ENCODE measurements at regions not wholly inside any gene's neighbourhood (a gene's known extent, or its start where the extent isn't known, plus 50 kb on each side); places are given as distances from the start of the nearest gene placed in this dataset.

DNA sequence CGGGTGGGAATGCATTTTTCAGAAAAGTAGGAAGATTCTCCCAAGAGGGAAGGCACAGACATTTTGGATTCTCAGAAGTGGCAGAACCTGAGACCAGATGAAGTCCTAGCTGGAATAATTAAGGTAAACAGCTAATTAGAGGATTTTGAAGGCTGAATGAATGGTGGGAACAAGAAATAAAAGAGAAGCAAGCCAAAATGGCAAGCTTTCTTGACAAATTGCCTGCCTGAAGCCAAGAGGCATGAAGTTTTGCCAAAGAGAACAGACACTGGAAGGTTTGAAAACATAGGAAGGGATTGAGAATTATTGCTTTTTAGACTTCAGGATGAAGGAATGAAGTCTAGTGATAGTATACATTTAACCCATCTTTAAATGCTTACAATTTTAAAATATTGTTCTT, 115.0 kb upstream of the SEM1 start:
- Histone ChIP-seq H3K36me3 (ENCODE audit: control insufficient read depth in 1 of 2, insufficient read depth in 2 of 2, low read length in 2 of 2) (no peaks in the 10 kb centered on the region), H2BK5ac (ENCODE audit: low read depth, low read length, poor library complexity) (no peak overlapping the region), H3K4me2 (ENCODE audit: low read length) (no peak overlapping the region), H2AK5ac (ENCODE audit: low read length) (no peak overlapping the region), H3K79me2 (ENCODE audit: control insufficient read depth, insufficient read depth, low read length, poor library complexity) (no peaks in the 10 kb centered on the region), H3K23ac (ENCODE audit: low read length) (no peak overlapping the region), H2BK12ac (ENCODE audit: low read length) (no peak overlapping the region), H3K9ac (ENCODE audit: low read length) (no peak overlapping the region), H3K18ac (ENCODE audit: low read length) (no peak overlapping the region), H3K4me3 (ENCODE audit: low read depth, low read length) (no peak overlapping the region), H2AFZ (ENCODE audit: insufficient read depth, low read length, poor library complexity) (no peak overlapping the region), H3K9me3 (ENCODE audit: insufficient read depth, low read depth, low read length) (no peaks in the 10 kb centered on the region), H4K12ac (ENCODE audit: low read depth, low read length) (no peak overlapping the region), H2BK120ac (ENCODE audit: insufficient read depth, low read length, poor library complexity) (no peak overlapping the region), H4K91ac (ENCODE audit: low read depth, low read length) (no peak overlapping the region), H3K14ac (ENCODE audit: low read length) (no peak overlapping the region), H3K4ac (ENCODE audit: low read depth, low read length) (no peak overlapping the region), H3K27ac (ENCODE audit: low read depth, low read length) (no peak overlapping the region), H3K4me1 (ENCODE audit: control insufficient read depth in 1 of 2, insufficient read depth in 2 of 2, low read length in 2 of 2) (no peaks in the 10 kb centered on the region), H4K8ac (ENCODE audit: low read depth, low read length) (no peak overlapping the region), H3K27me3 (ENCODE audit: insufficient read depth, low read length) (no peaks in the 10 kb centered on the region), H3K79me1 (ENCODE audit: low read length) (no peaks in the 10 kb centered on the region)
- no CpG with 5 or more reads among the region's 1 CpG for WGBS (ENCODE audit: extremely low coverage, insufficient coverage, insufficient read length)
- no peak for DNase-seq

DNA sequence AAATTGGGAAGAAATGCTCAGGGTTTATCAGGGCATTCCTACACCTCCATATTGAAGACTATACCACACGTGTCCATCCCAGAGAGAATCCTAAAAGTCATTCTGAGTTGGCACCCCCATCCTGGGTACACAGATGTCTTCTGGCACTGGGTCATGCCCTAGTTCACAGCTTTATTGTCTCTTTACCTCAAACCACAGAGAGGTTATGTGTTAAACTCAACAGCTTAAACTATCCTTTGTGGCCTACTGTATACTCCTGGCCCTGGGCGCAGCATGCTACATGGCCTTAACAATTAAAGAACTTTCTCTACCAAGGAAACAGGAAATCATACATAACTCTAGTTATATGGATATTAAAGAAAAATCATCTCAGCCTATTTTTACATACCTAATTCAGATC, 115.6 kb upstream of the SEM1 start:
- Histone ChIP-seq H3K4me3 (ENCODE audit: low read depth, low read length) (no peak overlapping the region), H2BK5ac (ENCODE audit: low read depth, low read length, poor library complexity) (no peak overlapping the region), H4K12ac (ENCODE audit: low read depth, low read length) (no peak overlapping the region), H3K4me1 (ENCODE audit: control insufficient read depth in 1 of 2, insufficient read depth in 2 of 2, low read length in 2 of 2) (no peaks in the 10 kb centered on the region), H2BK12ac (ENCODE audit: low read length) (no peak overlapping the region), H3K23ac (ENCODE audit: low read length) (no peak overlapping the region), H4K91ac (ENCODE audit: low read depth, low read length) (no peak overlapping the region), H3K36me3 (ENCODE audit: control insufficient read depth in 1 of 2, insufficient read depth in 2 of 2, low read length in 2 of 2) (no peaks in the 10 kb centered on the region), H2AK5ac (ENCODE audit: low read length) (no peak overlapping the region), H3K79me1 (ENCODE audit: low read length) (no peaks in the 10 kb centered on the region), H3K9ac (ENCODE audit: low read length) (no peak overlapping the region), H2AFZ (ENCODE audit: insufficient read depth, low read length, poor library complexity) (no peak overlapping the region), H3K79me2 (ENCODE audit: control insufficient read depth, insufficient read depth, low read length, poor library complexity) (no peaks in the 10 kb centered on the region), H4K8ac (ENCODE audit: low read depth, low read length) (no peak overlapping the region), H3K9me3 (ENCODE audit: insufficient read depth, low read depth, low read length) (no peaks in the 10 kb centered on the region), H3K4ac (ENCODE audit: low read depth, low read length) (no peak overlapping the region), H3K27me3 (ENCODE audit: insufficient read depth, low read length) (no peaks in the 10 kb centered on the region), H3K4me2 (ENCODE audit: low read length) (no peak overlapping the region), H3K27ac (ENCODE audit: low read depth, low read length) (no peak overlapping the region), H2BK120ac (ENCODE audit: insufficient read depth, low read length, poor library complexity) (no peak overlapping the region), H3K18ac (ENCODE audit: low read length) (no peak overlapping the region), H3K14ac (ENCODE audit: low read length) (no peak overlapping the region)
- WGBS (ENCODE audit: extremely low coverage, insufficient coverage, insufficient read length): no CpG with 5 or more reads among the region's 2 CpGs
- DNase-seq: no peak

DNA sequence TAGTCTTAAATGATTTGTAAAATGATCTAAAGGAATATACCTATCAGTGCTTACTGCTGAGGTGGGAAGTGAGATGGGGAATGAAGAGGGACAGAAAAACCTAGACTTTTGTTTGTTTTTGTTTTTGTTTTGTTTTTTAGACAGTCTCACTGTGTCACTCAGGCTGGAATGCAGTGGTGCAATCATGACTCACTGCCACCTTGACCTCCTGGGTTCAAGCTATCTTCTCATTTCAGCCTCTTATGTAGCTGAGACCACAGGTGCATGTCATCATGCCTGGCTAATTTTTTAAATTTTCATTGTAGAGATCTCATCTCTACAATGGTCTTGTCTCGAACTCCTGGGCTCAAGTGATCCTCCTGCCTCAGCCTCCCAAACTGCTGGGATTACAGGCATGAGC, 116.4 kb upstream of the SEM1 start:
- Histone ChIP-seq H3K36me3 (ENCODE audit: control insufficient read depth in 1 of 2, insufficient read depth in 2 of 2, low read length in 2 of 2) (no peaks in the 10 kb centered on the region), H3K23ac (ENCODE audit: low read length) (no peak overlapping the region), H3K18ac (ENCODE audit: low read length) (no peak overlapping the region), H4K12ac (ENCODE audit: low read depth, low read length) (no peak overlapping the region), H2BK12ac (ENCODE audit: low read length) (no peak overlapping the region), H3K79me1 (ENCODE audit: low read length) (no peaks in the 10 kb centered on the region), H3K27ac (ENCODE audit: low read depth, low read length) (no peak overlapping the region), H3K4ac (ENCODE audit: low read depth, low read length) (no peak overlapping the region), H4K91ac (ENCODE audit: low read depth, low read length) (no peak overlapping the region), H2AK5ac (ENCODE audit: low read length) (no peak overlapping the region), H3K4me3 (ENCODE audit: low read depth, low read length) (no peak overlapping the region), H2BK120ac (ENCODE audit: insufficient read depth, low read length, poor library complexity) (no peak overlapping the region), H3K14ac (ENCODE audit: low read length) (no peak overlapping the region), H3K9ac (ENCODE audit: low read length) (no peak overlapping the region), H3K27me3 (ENCODE audit: insufficient read depth, low read length) (no peaks in the 10 kb centered on the region), H3K9me3 (ENCODE audit: insufficient read depth, low read depth, low read length) (no peaks in the 10 kb centered on the region), H3K79me2 (ENCODE audit: control insufficient read depth, insufficient read depth, low read length, poor library complexity) (no peaks in the 10 kb centered on the region), H2AFZ (ENCODE audit: insufficient read depth, low read length, poor library complexity) (no peak overlapping the region), H3K4me1 (ENCODE audit: control insufficient read depth in 1 of 2, insufficient read depth in 2 of 2, low read length in 2 of 2) (no peaks in the 10 kb centered on the region), H3K4me2 (ENCODE audit: low read length) (no peak overlapping the region), H4K8ac (ENCODE audit: low read depth, low read length) (no peak overlapping the region), H2BK5ac (ENCODE audit: low read depth, low read length, poor library complexity) (no peak overlapping the region)
- no CpG with 5 or more reads among the region's 1 CpG for WGBS (ENCODE audit: extremely low coverage, insufficient coverage, insufficient read length)
- DNase-seq: peak; percentile 86 to 95

DNA sequence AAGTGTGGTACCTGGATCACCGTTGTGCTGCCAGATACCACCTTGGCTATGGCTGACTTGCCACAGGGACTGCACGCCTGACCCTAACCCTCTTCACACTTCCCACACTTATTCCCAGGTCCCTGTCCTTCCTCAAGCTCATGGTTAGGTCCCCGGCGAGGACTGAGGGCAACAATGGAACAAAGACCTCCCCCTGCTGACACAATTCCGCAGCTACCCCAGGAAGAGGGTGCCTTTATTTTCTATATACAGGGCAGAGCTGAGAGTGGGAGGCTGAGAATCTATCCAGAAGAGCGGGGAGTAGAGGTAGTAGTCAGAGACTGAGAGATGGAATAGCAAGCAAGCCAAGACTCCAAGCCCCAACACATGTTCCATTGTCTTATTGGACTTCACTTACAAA, 118.1 kb upstream of the SEM1 start:
- Histone ChIP-seq H2BK120ac (ENCODE audit: insufficient read depth, low read length, poor library complexity) (no peak overlapping the region), H4K8ac (ENCODE audit: low read depth, low read length) (no peak overlapping the region), H2AK5ac (ENCODE audit: low read length) (no peak overlapping the region), H3K4me2 (ENCODE audit: low read length) (no peak overlapping the region), H3K4ac (ENCODE audit: low read depth, low read length) (no peak overlapping the region), H3K27ac (ENCODE audit: low read depth, low read length) (no peak overlapping the region), H3K23ac (ENCODE audit: low read length) (no peak overlapping the region), H3K36me3 (ENCODE audit: control insufficient read depth in 1 of 2, insufficient read depth in 2 of 2, low read length in 2 of 2) (no peaks in the 10 kb centered on the region), H3K4me1 (ENCODE audit: control insufficient read depth in 1 of 2, insufficient read depth in 2 of 2, low read length in 2 of 2) (no peaks in the 10 kb centered on the region), H3K79me1 (ENCODE audit: low read length) (no peaks in the 10 kb centered on the region), H3K79me2 (ENCODE audit: control insufficient read depth, insufficient read depth, low read length, poor library complexity) (no peaks in the 10 kb centered on the region), H3K14ac (ENCODE audit: low read length) (no peak overlapping the region), H4K12ac (ENCODE audit: low read depth, low read length) (peak overlapping the region; percentile 38), H3K27me3 (ENCODE audit: insufficient read depth, low read length) (no peaks in the 10 kb centered on the region), H2AFZ (ENCODE audit: insufficient read depth, low read length, poor library complexity) (no peak overlapping the region), H3K9ac (ENCODE audit: low read length) (no peak overlapping the region), H3K18ac (ENCODE audit: low read length) (no peak overlapping the region), H2BK5ac (ENCODE audit: low read depth, low read length, poor library complexity) (no peak overlapping the region), H3K4me3 (ENCODE audit: low read depth, low read length) (no peak overlapping the region), H3K9me3 (ENCODE audit: insufficient read depth, low read depth, low read length) (no peaks in the 10 kb centered on the region), H2BK12ac (ENCODE audit: low read length) (no peak overlapping the region), H4K91ac (ENCODE audit: low read depth, low read length) (no peak overlapping the region)
- WGBS (ENCODE audit: extremely low coverage, insufficient coverage, insufficient read length): no CpG with 5 or more reads among the region's 6 CpGs
- DNase-seq: no peak

Data from trophoblast cell (in vitro differentiated cells and primary cell).